ENCODE measurements at regions not wholly inside any gene's neighbourhood (a gene's known extent, or its start where the extent isn't known, plus 50 kb on each side); places are given as distances from the start of the nearest gene placed in this dataset.

DNA sequence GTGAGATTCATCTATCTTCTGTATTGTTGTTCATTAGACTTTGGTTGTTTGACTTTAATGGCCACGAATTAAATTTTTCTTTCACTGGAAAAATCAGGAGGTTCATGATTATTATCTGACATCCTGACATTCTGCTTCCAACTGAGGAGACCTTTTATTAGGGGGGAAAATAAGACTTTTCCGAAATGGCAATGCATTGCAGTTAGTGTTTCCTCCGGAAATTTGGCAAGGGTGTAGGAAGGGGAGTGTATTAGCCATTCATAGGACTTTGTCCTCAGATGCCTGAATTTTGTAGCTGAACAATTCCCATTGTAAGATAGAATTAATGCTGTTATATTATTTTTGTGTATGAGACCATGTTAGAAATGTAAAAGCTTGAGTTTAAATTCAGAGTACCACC lies 450.6 kb upstream of the TGFBR2 start:
- Histone ChIP-seq H3K4me3 (no peak overlapping the region), H3K9me3 (no peaks in the 10 kb centered on the region), H3K27me3 (no peaks in the 10 kb centered on the region), H3K4me1 (peaks cover 0 to under 1% (median under 1%) of the 10 kb centered on the region in 4 donors), H3K27ac (no peak overlapping the region), H3K36me3 (no peaks in the 10 kb centered on the region)
- no peak for DNase-seq
- no peak for TF ChIP-seq POLR2A (IDR thresholded peaks at IDR 0.05)
- TF ChIP-seq POLR2AphosphoS5 (IDR thresholded peaks at IDR 0.05), result no peak
- no peak for TF ChIP-seq EP300 (IDR thresholded peaks at IDR 0.05)
- TF ChIP-seq, protein P1, sequence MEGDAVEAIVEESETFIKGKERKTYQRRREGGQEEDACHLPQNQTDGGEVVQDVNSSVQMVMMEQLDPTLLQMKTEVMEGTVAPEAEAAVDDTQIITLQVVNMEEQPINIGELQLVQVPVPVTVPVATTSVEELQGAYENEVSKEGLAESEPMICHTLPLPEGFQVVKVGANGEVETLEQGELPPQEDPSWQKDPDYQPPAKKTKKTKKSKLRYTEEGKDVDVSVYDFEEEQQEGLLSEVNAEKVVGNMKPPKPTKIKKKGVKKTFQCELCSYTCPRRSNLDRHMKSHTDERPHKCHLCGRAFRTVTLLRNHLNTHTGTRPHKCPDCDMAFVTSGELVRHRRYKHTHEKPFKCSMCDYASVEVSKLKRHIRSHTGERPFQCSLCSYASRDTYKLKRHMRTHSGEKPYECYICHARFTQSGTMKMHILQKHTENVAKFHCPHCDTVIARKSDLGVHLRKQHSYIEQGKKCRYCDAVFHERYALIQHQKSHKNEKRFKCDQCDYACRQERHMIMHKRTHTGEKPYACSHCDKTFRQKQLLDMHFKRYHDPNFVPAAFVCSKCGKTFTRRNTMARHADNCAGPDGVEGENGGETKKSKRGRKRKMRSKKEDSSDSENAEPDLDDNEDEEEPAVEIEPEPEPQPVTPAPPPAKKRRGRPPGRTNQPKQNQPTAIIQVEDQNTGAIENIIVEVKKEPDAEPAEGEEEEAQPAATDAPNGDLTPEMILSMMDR (IDR thresholded peaks at IDR 0.05), result no peak
- intact Hi-C loops (cut with DNase I; ENCODE audit: low total_unique reads), result no loop called here
- 62 to 87% (median 82%) methylated on average over 3 of the region's 3 CpGs for WGBS, 5 donors

DNA sequence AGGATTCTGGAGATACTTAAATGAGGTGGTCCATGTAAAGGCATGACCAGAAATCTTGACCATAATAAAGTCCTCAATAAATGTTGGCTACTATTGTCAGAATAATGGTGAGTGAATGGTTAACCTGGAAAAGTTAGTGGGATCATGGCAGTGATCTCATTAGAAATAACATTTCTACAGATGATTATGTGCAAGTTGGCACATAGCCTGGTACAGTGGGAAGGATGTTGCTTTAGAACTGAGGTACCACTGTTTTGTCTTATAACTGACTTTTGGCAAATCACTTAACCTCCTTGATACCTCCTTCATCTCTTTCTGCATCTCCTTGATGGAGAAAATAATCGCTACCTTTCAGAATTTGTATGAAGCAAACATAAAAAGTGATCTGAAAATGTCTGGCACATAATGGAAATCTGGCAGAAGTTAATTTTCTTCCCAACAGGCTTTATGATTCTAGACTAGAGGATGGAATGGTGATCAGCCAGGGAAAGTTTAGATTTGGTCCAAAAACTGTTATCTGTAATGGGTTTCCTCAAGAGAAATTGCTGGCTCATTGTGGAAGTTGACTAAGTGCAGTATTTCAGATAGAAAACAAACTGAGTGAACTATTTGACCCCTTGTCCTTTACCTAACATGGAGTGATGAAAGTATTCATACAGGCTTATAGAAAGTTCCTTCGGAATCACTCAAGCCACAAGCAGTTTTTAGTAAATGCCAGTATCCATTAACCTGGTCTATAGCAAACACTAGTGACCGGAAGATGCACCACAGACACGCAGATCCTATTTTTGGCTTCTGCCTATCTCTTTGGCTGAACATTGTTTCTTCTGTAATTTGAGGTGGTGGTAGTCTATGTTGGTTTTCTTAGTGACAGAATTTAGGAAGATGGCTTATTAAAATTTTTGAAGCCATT lies 449.6 kb upstream of the TGFBR2 start:
- Histone ChIP-seq H3K27me3 (no peaks in the 10 kb centered on the region), H3K4me3 (no peak overlapping the region), H3K4me1 (peaks cover 0 to 11% (median 2%) of the 10 kb centered on the region in 4 donors), H3K9me3 (no peaks in the 10 kb centered on the region), H3K27ac (no peak overlapping the region), H3K36me3 (no peaks in the 10 kb centered on the region)
- no peak for DNase-seq
- TF ChIP-seq POLR2AphosphoS5 (IDR thresholded peaks at IDR 0.05) (no peak), EP300 (IDR thresholded peaks at IDR 0.05) (no peak), POLR2A (IDR thresholded peaks at IDR 0.05) (no peak)
- TF ChIP-seq, protein P1 (IDR thresholded peaks at IDR 0.05), result no peak
- 84 to 92% (median 88%) methylated on average over 4 of the region's 4 CpGs for WGBS, 5 donors
- intact Hi-C loops (cut with DNase I; ENCODE audit: low total_unique reads), result no loop called here

DNA sequence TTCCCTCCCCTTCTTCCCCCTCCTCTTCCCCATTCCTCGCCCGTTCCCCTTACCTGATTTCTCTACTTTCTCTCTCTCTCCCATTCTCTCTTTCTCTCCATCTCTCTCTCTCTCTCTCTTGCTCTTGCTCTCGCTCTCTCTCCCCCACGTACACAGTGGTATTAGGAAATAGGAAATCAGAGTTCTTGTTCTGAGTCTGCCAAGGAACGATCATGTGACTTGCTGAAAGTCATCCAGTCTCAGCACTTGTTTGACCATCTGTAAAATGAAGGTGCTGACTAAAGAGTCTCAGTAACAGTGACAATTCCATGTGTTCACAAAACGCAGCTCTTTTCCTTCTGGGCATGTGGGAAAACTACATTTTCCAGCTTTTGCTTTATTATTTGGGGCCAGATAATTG lies 445.0 kb upstream of the TGFBR2 start:
- H3K4me1 ChIP-seq, result peaks cover 0 to 12% (median 2%) of the 10 kb centered on the region in 4 donors
- no peak overlapping the region for H3K27ac ChIP-seq
- H3K27me3 ChIP-seq, result no peaks in the 10 kb centered on the region
- 30 to 68% (median 59%) methylated on average over 6 of the region's 6 CpGs for WGBS, 5 donors
- H3K9me3 ChIP-seq, result peaks cover 0 to 8% (median 4%) of the 10 kb centered on the region in 4 donors
- H3K4me3 ChIP-seq, result no peak overlapping the region
- no peaks in the 10 kb centered on the region for H3K36me3 ChIP-seq
- intact Hi-C loops (cut with DNase I; ENCODE audit: low total_unique reads), result no loop called here
- peak in 1 of 3 donors; percentile 22 for TF ChIP-seq POLR2AphosphoS5 (IDR thresholded peaks at IDR 0.05)
- no peak for TF ChIP-seq POLR2A (IDR thresholded peaks at IDR 0.05)
- peak in 1 of 2 donors; percentile 34 for DNase-seq

DNA sequence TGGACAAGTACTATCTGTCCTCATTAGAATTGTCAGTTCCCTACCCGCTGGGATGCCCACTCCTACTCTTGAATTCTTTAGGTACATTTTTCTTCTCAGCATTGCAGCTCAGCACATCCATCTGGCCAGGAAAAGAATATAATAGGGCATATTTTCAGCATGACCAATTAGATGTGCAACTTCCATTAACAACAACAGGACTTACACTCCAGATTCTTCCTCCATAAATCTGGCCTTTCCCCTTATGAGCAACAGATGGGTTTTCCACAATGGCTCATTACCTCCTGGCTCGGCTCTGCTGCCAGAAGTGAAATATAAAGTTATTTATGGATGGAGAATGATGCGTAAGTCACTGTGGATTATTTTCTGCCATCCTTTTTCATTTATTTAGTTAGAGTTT lies 443.8 kb upstream of the TGFBR2 start:
- no peak for DNase-seq
- 86 to 94% (median 92%) methylated on average over 3 of the region's 3 CpGs for WGBS, 5 donors
- H3K9me3 ChIP-seq, result peaks cover 0 to 9% (median 4%) of the 10 kb centered on the region in 4 donors
- H3K4me1 ChIP-seq, result peaks cover 0 to 12% (median 2%) of the 10 kb centered on the region in 4 donors
- TF ChIP-seq, protein P1 (IDR thresholded peaks at IDR 0.05), result no peak
- no peak for TF ChIP-seq POLR2A (IDR thresholded peaks at IDR 0.05)
- no peak for TF ChIP-seq POLR2AphosphoS5 (IDR thresholded peaks at IDR 0.05)
- TF ChIP-seq EP300 (IDR thresholded peaks at IDR 0.05), result no peak
- no peaks in the 10 kb centered on the region for H3K27me3 ChIP-seq
- intact Hi-C loops (cut with DNase I; ENCODE audit: low total_unique reads), result no loop called here
- H3K36me3 ChIP-seq, result no peaks in the 10 kb centered on the region
- H3K27ac ChIP-seq, result no peak overlapping the region
- H3K4me3 ChIP-seq, result no peak overlapping the region

DNA sequence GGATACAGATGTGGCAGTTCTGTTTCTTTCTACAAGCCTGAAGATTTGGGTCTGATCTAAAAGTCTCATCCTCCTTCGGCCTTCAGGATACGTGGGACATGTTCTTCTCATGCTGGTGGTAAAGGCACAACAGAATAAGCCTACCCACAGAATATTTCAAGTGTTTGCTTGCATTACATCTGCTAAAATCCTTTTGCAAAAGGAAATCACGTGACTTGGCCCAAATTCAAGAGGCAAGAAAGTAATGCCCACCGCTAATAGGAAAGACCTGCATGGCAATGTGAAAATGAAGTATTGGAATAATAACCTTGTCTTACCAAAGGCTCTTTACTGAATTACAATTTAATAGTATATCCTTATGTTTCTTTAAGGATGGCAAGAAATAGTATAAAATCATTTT lies 439.9 kb upstream of the TGFBR2 start:
- 69 to 93% (median 92%) methylated on average over 4 of the region's 4 CpGs for WGBS, 5 donors
- intact Hi-C loops (cut with DNase I; ENCODE audit: low total_unique reads), result no loop called here
- no peak for DNase-seq

More for the DNA sequence above, 439.9 kb upstream of the TGFBR2 start:
- no peak overlapping the region for H3K4me3 ChIP-seq
- H3K9me3 ChIP-seq, result peaks cover 0 to 9% (median 4%) of the 10 kb centered on the region in 4 donors
- H3K27ac ChIP-seq, result no peak overlapping the region
- no peaks in the 10 kb centered on the region for H3K27me3 ChIP-seq
- H3K4me1 ChIP-seq, result peaks cover 0 to 4% (median 0%) of the 10 kb centered on the region in 4 donors
- TF ChIP-seq, protein P1 (IDR thresholded peaks at IDR 0.05), result no peak
- TF ChIP-seq POLR2AphosphoS5 (IDR thresholded peaks at IDR 0.05) (no peak), POLR2A (IDR thresholded peaks at IDR 0.05) (no peak), EP300 (IDR thresholded peaks at IDR 0.05) (no peak)
- no peaks in the 10 kb centered on the region for H3K36me3 ChIP-seq
